GM19395 (cell line): ENCODE measurements at regions not wholly inside any gene's neighbourhood (a gene's known extent, or its start where the extent isn't known, plus 50 kb on each side); places are given as distances from the start of the nearest gene placed in this dataset.

Experiments
- ATAC-seq: cut with Tn5 transposase; IDR thresholded peaks from one replicate; pipeline ENCODE4 v1.9.1; 2021; ENCODE audit warnings: mild to moderate bottlenecking, moderate library complexity; ENCODE audit not compliant: unreplicated experiment

- no peak for ATAC-seq
Measured at GRCh38 chr2:16006537-16007166, 66.3 kb downstream of the MYCN start.

- no peak for ATAC-seq
Measured at GRCh38 chr2:16005816-16006536, 65.6 kb downstream of the MYCN start.

- no peak for ATAC-seq
Measured at GRCh38 chr2:16005389-16005788, 65.0 kb downstream of the MYCN start.

- ATAC-seq = no peak
Measured at GRCh38 chr2:16003809-16004208, 63.5 kb downstream of the MYCN start.

- no peak for ATAC-seq
Measured at GRCh38 chr2:16003152-16003551, 62.8 kb downstream of the MYCN start.

- no peak for ATAC-seq
Measured at GRCh38 chr2:16002575-16002974, 62.2 kb downstream of the MYCN start.

GRCh38 chr2:16002144-16002543 is 61.8 kb downstream of the MYCN start:
- ATAC-seq = no peak

- no peak for ATAC-seq
Measured at GRCh38 chr2:16000642-16001041, 60.3 kb downstream of the MYCN start.

- ATAC-seq = no peak
Measured at GRCh38 chr2:15999596-16000469, 59.5 kb downstream of the MYCN start.

- ATAC-seq = no peak
Measured at GRCh38 chr2:15997728-15998280, 57.5 kb downstream of the MYCN start.

GRCh38 chr2:15996536-15997423 is 56.4 kb downstream of the MYCN start:
- no peak for ATAC-seq
